Hindlimb muscle (tissue), 1 donor: ENCODE measurements at regions not wholly inside any gene's neighbourhood (a gene's known extent, or its start where the extent isn't known, plus 50 kb on each side); places are given as distances from the start of the nearest gene placed in this dataset.
"Not testable (repeated sequence)": the region's sequence is repeated elsewhere in the genome, so short reads cannot be mapped to it uniquely, and the experiment has no call there.

Experiments used
- DNase-seq: peaks from one replicate; pipeline ENCODE4 v3.0.0-alpha.2; 2013

DNA sequence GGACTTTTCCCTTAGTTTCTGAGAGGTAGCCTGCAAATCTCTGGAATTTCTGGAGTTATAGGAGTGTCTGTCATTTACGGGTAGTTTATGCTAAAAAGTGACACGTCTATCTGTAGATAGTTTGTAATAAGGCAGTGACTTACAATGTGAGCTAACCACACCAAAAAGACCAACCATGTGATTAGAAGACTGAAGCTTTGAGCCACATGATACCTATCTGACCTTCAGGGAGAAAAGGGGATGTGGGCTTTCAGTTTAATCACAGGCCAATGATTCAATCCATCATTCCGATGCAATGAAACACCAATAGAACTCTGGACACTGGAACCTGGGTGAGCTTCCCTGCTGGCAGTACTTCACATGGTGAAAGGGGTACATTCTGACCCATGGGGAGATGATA lies 254.6 kb upstream of the GK2 start:
- no peak for DNase-seq

- DNase-seq: no peak
These were observed 253.2 kb upstream of the GK2 start for GRCh38 chr4:79661196-79661595.

DNA sequence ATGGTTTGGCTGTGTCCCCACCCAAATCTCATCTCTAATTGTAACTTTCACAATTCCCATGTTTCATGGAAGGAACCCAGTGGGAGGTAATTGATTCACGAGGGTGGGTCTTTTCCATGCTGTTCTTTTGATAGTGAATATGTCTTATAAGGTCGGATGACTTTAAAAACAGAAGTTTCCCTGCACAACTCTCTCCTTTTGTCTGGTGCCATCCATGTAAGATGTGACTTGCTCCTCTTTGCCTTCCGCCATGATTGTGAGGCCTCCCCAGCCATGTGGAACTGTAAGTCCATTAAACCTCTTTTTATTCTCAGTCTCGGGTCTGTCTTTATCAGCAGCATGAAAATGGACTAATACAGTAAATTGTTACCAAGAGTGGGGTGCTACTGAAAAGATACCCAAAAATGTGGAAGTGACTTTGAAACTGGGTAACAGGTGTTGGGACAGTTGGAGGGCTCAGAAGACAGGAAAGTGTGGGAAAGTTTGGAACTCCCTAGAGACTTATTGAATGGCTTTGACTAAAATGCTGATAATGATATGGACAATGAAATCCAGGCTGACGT lies 251.4 kb upstream of the GK2 start:
- not testable (repeated sequence) for DNase-seq

- no peak for DNase-seq
These were observed 249.4 kb upstream of the GK2 start for GRCh38 chr4:79657379-79657778.

DNA sequence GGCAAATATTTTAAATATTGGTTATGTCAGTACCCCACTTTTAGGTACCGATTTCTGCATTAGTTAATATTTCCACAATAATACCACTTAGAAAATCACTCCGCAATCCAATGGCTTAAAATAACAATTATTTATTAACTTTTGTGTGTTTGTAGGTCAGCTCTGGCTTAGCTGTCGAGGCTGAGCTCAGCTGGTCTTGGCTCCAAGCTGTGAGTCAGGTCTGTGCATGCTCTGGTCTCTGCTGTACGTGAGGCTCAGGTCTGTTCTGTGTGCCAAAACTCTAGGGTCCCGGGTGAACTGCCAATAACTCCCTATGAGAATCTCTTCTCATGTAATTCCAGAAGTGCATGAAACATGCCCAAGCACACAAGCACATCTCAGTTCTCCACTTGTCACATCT lies 245.8 kb upstream of the GK2 start:
- DNase-seq: no peak

DNA sequence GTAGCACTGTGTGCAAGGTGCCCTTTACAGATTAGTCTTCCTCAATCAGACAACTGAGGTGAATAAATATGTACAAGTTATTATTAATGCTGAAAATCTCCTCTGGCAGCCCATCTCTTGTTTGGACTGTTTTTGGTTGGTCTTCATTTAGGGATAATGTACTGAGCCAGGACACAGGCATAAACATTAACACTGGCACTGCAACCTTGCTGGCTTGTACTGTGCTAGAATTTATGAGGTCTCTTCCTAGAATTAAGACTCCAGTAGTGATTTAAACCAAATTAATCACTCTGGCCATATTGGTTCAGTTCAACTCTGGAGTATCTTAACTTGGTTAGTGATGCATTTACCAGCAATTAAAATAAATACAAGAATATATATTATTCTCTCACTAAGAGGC lies 244.7 kb upstream of the GK2 start:
- no peak for DNase-seq

GRCh38 chr4:79652232-79652631 lies 244.2 kb upstream of the GK2 start:
- no peak for DNase-seq

DNA sequence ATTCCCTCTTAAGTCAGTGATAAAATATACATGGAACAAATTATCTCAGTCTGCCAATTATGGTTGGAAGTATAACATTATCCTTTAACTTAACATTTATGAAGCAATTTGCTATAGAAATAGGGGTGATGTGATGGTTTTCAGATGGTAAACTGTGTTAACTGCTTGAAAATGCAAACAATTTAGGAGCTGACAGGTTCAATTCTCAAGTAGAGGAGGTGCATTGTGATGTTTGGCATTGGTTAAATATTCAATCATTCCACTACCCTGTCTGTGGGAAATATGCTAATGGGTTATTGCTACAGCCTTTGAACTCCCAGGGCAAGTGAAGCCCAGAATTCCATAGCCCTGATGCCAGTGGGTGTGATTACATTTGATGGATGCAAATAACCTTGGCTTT lies 243.4 kb upstream of the GK2 start:
- no peak for DNase-seq

- no peak for DNase-seq
These were observed 242.9 kb upstream of the GK2 start for GRCh38 chr4:79650794-79651431.

GRCh38 chr4:79650217-79650616 lies 242.2 kb upstream of the GK2 start:
- no peak for DNase-seq

GRCh38 chr4:79645942-79646341 lies 237.9 kb upstream of the GK2 start:
- no peak for DNase-seq

DNA sequence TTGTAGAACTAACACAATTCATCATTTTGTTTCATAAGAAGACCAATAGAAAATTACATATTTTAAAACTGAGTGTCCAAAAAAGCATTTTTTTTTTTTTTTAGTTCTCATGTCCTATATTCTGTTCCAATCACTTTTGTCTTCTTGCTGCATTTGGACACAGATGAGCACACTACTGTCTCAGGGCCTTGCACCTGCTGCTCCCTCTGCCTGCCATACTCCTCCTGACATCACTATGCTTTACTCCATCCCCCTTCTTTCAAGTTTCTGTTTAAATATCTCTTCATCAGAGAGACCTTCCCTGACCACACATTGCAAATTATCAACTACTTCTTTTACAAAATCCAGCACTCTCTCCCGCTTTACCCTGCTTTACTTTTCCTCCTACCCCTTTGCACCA lies 230.7 kb upstream of the GK2 start:
- no peak for DNase-seq

DNA sequence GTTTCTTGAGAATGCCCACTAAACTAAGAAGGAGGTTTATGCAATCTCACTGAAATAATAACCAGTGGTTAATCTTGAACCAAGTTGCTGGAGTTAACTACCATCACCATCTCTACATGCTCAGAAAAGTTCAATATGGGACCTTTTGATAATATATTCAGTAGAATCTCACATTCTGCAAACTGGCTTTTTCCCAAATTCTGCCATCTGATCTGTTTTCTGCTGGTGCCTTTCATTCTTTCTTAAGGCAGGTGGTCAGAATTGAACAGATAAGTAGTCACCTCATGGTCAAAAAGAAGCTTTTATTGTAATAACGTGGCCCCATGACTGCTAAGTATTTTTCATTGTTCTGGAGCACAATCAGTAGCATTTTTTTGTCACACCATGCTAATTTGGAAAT lies 229.0 kb upstream of the GK2 start:
- no peak for DNase-seq

- DNase-seq: no peak
These were observed 226.1 kb upstream of the GK2 start for GRCh38 chr4:79634111-79634510.

GRCh38 chr4:79632114-79632513 lies 224.1 kb upstream of the GK2 start:
- no peak for DNase-seq

- DNase-seq: no peak
These were observed 218.6 kb upstream of the GK2 start for GRCh38 chr4:79626611-79627010.

GRCh38 chr4:79626101-79626500 lies 218.1 kb upstream of the GK2 start:
- DNase-seq: no peak

- no peak for DNase-seq
These were observed 217.3 kb upstream of the GK2 start for GRCh38 chr4:79625361-79625760.

DNA sequence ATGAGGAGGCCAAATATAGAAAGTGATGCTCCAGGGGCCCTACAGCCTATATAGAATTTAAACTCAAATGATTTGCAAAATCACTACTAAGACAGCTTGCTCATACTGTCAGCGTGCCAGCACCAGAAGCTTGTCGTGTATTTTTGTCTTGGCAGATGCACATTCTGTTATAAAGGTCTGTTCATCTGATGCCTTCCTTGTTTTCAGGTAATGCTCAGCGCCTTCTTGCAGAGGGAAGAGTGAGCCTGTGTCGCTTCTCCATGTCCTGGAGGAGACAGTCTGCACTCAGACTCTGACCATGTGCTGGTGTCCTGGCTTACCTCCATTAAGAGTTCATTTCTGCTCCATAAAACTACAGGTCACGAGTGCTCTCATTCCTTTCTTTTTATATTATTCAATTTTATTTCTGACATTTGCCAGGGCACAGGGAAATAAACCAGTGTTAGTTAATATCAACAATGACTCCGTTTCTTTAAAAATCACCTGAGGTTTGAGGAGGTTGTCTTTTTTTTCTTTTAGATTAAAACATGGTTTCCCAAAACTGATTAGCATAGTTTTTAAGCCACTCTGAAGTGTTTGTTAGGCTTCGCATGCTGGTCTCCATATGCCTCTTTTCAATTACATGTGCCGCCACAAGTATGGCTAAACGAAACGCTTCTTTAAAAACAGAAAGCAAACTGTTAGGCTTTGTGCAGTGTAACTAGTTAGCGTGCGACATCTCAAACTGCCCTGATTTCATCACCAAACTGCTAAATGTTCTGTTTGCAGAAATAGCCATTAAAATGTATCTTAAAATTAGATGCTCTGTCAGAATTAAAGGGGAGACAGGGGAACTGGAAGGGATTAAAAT lies 215.2 kb upstream of the GK2 start:
- DNase-seq: peak; percentile 50

DNA sequence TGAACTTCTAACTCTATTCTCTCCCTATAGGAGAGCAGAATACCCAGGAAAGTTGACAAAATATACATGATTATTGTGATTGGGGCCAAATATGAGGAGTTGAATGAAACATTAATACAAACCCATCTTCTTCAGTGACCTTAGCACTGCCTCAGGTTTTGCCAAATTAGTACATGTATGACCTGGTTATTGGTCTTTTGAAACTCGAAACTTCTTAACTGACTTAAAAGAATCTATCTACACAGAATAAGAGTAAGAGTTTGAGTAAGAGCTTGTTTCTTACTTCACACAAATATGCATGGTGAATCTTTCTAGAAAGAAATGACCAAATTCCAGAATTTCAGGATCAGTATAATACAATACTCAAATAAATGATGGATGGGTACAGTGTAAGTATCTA lies 213.0 kb upstream of the GK2 start:
- DNase-seq: no peak

DNA sequence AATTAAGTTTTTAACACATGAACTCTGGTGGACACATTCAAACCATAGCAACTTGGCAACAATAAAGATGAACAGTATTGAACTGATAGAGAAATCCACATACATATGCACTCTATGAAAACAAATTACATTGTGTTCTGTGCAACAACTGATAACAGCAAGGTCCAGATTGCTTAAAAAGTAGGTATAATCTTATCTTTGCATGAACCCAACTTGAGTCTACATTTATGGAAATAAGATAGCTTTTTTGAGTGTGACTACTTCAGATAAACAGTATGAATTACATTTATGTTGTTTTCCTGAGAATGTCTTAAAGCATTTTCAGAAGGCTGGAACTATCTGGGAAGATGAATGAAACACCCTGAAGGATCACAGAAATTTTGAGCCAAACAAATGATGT lies 212.6 kb upstream of the GK2 start:
- DNase-seq: no peak

GRCh38 chr4:79613269-79613935 lies 205.4 kb upstream of the GK2 start:
- no peak for DNase-seq

- DNase-seq: no peak
These were observed 203.0 kb upstream of the GK2 start for GRCh38 chr4:79611026-79611425.

DNA sequence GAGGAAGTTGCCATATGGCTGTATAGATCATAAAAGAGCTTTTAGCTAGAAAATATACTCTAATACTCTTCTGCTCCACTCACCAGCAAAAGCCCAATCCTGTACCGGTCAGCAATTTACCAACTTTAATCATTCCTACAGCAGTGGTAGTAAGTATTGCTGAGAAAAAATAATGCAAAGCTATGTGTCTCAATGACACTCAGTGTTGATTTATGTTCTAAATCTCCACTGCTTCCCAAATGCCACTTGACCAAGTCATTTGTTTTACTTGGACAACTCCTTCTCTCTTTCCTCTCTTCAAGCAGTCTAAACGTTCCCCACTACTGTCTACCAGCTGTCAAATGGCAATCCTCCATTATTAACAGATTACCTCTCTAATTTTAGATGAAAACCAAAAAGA lies 201.8 kb upstream of the GK2 start:
- DNase-seq: no peak
